NCI-H1436 (cell line): ENCODE measurements at regions not wholly inside any gene's neighbourhood (a gene's known extent, or its start where the extent isn't known, plus 50 kb on each side); places are given as distances from the start of the nearest gene placed in this dataset.

Experiments
- DNase-seq: peaks from one replicate; lab custom pipeline; 2025; lab: John Stamatoyannopoulos, UW

DNA sequence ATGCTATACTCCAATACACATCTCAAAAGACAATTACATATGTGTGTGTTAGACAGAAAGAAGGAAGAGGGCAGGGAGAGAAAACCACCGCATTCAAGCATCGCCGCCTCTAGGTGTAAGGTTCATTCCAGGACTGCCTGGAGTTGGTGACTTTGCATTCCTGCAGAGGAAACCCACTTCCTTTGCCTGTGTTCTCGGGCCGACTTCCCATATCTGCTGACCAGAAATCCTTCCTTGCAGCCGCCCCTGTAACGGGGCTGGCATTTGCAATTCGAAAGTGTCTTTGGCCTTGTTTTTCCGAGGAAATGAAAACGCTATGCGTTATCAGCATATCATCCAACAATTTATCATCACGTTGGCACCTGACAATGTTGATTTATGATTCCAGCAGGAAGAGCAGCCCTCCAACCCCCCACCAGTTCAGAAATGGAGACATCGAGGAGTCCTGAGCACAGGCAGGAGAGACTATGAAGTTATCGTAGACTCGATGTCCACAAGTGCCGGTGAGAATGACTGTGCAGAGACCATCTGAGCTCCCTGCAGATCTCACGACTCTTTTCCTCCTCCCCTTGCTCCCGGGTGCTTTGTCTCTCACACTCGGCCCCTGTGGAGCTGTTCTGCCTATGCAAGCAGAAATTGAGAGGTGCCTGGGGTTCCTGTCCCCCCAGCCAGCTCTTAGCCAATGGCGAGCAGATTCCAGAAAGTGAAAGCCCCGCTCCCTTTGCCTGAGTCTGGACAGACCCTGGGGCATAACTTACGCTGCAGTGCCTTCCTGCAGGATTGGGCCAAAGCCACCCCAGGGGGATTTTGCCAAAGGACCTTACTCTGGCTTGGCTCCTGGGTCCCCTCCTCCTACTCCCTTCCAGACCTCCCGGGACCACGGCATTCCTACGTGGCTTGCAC is 68.9 kb upstream of the FOXK1 start:
- no peak for DNase-seq

DNA sequence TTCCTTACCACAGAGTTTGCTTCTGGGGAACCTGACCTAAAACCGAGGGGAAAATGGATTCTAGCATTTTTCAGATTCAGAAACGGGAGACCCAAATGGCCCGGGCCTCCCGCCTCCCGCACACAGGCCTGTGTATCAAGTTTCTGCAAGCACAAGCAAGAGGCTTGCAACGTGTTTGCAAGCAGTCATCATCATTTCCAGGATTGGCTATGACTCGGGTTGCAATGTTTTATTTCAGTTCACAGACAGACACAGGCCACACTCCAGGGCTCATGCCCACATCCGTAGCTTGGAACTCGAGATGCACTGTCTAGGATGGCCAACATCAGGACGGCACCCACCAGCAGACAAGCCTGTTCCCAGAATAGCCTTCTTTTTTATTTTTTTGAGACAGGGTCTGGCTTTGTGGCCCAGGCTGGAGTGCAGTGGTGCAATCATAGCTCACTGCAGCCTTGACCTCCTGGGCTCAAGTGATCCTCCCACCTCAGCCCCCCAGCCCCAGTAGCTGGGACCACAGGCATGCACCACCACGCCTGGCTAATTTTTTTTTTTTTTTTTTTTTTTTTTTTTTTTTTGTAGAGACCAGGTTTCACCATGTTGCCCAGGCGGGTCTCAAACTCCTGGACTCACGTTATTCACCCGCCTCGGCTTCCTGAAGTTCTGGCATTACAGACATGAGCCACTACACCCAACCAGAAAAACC is 68.1 kb upstream of the FOXK1 start:
- DNase-seq = no peak

DNA sequence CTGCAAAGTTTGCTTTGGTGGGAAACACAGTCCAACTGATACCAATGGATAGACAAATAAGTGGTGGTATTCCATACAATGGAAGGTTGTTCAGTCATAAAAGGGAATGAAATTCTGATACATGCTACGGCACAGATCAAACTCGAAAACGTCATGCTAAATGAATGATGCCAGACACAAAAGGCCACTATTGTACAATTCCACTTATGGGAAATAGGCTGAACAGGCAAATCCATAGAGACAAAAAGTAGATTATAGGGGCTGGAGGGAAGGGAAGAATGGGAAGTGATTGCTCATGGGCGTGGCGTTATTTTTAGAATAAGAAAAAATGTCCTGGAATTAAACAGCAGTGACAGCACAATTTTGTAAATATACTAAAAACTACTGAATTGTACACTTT is 66.0 kb upstream of the FOXK1 start:
- no peak for DNase-seq

DNA sequence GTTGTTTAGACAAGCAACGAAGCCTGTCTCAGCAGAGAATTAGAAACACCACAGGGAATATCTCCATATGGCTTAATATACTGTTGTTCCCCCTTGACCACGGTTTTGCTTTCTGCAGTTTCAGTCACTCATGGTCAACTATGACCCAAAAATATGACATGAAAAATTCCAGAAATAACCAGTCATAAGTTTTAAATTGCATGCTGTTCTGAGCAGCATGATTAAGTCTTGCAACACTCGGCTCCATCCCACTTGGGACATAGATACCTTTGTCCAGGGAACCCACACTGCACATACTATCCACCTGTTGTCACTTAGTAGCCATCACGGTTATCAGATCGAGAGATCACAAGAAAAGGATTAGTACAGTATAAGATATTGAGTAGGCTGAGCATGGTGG is 60.7 kb upstream of the FOXK1 start:
- no peak for DNase-seq

DNA sequence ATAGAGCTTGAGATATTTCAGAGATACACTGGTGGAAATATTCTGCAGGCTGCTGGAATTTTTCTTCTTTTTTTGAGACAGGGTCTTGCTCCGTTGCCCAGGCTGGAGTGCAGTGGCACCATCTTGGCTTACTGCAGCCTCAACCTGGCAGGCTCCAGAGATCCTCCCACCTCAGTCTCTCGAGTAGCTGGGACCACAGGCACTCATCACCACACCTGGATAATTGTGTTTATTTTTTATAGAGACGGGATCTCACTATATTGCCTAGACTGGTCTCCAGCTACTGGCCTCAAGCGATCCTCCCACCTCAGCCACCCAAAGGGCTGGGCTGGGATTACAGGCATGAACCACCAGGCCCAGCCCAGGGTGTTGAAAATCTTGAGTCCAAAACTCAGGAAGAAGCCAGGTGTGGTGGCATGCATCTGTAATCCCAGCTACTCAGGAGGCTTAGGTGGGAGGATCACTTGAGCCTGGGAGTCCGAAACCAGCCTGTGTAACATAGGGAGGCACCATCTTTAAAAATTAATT is 55.7 kb upstream of the FOXK1 start:
- no peak for DNase-seq

DNA sequence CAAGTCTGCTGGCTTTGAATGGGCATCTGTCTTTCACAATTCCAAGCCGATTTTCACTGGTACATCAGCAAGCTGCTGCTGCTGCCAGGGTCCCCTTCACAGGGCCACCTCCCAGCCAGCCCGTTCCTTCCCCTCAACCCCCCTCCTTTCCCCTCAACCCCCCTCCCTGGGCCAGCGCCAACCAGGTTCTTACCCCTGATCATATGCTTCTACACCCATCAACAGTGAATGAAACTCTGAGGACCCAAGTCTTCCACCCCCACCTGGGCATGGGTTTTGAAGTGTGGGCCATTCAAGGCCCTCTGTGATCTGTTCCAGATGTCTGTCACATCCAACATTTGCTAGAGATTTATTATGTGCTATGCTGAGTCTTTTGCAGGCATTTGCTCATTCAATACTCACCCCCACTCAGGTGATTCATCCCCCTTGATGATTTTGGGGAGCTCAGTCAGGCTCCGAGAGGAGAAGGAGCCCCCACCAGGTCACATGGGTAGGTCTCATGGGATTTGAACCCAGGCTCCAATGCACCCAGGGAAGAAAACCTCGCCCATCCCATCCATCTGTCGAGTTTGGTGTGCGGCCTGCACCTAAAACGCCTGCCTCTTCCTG is 52.7 kb upstream of the FOXK1 start:
- DNase-seq = no peak

DNA sequence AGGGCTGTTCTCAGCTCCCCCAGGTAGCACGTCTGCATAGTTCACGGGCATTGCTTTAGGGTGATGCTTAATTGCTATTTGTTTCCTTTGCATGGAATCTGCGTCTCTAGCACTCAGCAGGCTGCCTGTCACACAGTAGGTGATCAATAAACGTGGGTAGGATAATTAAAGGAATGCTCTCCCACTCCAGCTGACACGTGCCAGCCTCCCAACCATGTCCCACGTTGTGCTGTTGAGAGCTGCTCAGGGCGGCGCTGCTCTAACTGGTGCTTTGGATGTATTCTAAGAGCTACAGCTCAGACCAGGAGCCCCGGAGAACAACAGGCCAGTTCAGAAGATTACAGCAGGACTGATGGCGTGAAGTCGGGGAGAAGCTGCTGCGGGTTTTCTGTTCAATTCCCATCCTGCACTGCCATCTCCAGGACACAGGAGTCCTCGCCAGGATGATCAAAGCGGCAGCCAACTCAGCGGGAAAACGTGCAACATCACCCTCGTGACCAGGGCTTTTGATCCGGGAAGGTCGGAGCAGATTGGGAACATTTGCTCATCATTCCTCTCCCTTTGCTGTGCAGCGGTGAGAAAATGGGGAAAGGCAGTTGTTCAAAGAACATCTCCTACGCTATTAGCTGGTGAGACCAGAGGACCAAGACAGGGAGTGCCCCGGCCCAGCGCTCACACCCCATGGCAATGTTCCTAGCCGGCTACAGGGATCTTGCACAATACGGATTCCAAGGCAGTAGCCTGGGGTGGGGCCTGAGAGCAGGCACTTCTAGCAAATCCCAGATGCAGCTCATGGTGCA is 50.5 kb upstream of the FOXK1 start:
- peak; percentile 64 for DNase-seq
